ENCODE measurements at regions not wholly inside any gene's neighbourhood (a gene's known extent, or its start where the extent isn't known, plus 50 kb on each side); places are given as distances from the start of the nearest gene placed in this dataset.

GRCh38 chr14:85402569-85403162 is 127.3 kb upstream of the FLRT2 start:
- DNase-seq, result no peak

- no peak for DNase-seq
These were observed 120.3 kb upstream of the FLRT2 start for GRCh38 chr14:85409481-85410210.

- no peak for DNase-seq
These were observed 117.2 kb upstream of the FLRT2 start for GRCh38 chr14:85412756-85413155.

- no peak for DNase-seq
These were observed 116.0 kb upstream of the FLRT2 start for GRCh38 chr14:85413836-85414526.

GRCh38 chr14:85415015-85415712 is 114.8 kb upstream of the FLRT2 start:
- no peak for DNase-seq

- DNase-seq, result no peak
These were observed 113.2 kb upstream of the FLRT2 start for GRCh38 chr14:85416771-85417170.

- no peak for DNase-seq
These were observed 112.5 kb upstream of the FLRT2 start for GRCh38 chr14:85417396-85417795.

GRCh38 chr14:85418721-85419120 is 111.2 kb upstream of the FLRT2 start:
- no peak for DNase-seq

- no peak for DNase-seq
These were observed 109.7 kb upstream of the FLRT2 start for GRCh38 chr14:85420278-85420677.

GRCh38 chr14:85420707-85421106 is 109.2 kb upstream of the FLRT2 start:
- no peak for DNase-seq

- no peak for DNase-seq
These were observed 108.6 kb upstream of the FLRT2 start for GRCh38 chr14:85421186-85421877.

GRCh38 chr14:85423889-85424288 is 106.1 kb upstream of the FLRT2 start:
- DNase-seq, result no peak

- no peak for DNase-seq
These were observed 104.4 kb upstream of the FLRT2 start for GRCh38 chr14:85425507-85425906.

- DNase-seq, result no peak
These were observed 103.6 kb upstream of the FLRT2 start for GRCh38 chr14:85426068-85426935.

GRCh38 chr14:85428926-85429325 is 101.0 kb upstream of the FLRT2 start:
- DNase-seq, result no peak

GRCh38 chr14:85437148-85437547 is 92.8 kb upstream of the FLRT2 start:
- no peak for DNase-seq

GRCh38 chr14:85438001-85438400 is 91.9 kb upstream of the FLRT2 start:
- DNase-seq, result no peak

GRCh38 chr14:85438481-85438942 is 91.4 kb upstream of the FLRT2 start:
- no peak for DNase-seq

GRCh38 chr14:85439696-85440328 is 90.1 kb upstream of the FLRT2 start:
- DNase-seq, result no peak

- no peak for DNase-seq
These were observed 87.9 kb upstream of the FLRT2 start for GRCh38 chr14:85441909-85442643.

- DNase-seq, result no peak
These were observed 86.9 kb upstream of the FLRT2 start for GRCh38 chr14:85442996-85443395.

All from NCI-H1930 (cell line).